Embryonic facial prominence (tissue), 1 donor: ENCODE measurements at regions not wholly inside any gene's neighbourhood (a gene's known extent, or its start where the extent isn't known, plus 50 kb on each side); places are given as distances from the start of the nearest gene placed in this dataset.

Experiments used
- DNase-seq: peaks from one replicate; pipeline ENCODE4 v3.0.0-alpha.2; 2016; ENCODE audit errors: extremely low spot score

DNA sequence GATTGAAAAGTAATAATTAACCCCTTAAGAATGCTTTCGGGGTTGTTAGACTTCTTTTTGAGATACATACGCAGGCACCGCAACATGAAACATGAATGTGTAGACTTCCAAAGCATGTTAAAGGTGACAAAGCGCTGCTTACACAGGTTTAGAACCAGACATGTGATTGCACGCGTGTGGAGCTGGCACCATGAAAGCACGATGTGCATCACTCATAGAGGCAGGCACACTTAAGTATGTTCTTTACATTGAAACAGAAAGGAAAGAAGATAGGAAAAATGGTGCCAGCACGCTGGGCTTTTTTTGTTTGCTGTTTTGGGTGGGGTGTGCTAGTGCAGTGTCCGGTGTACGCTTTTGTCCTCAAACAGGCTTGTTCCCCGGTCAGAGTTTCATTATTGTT lies 83.6 kb upstream of the PPARA start:
- DNase-seq, result no peak

DNA sequence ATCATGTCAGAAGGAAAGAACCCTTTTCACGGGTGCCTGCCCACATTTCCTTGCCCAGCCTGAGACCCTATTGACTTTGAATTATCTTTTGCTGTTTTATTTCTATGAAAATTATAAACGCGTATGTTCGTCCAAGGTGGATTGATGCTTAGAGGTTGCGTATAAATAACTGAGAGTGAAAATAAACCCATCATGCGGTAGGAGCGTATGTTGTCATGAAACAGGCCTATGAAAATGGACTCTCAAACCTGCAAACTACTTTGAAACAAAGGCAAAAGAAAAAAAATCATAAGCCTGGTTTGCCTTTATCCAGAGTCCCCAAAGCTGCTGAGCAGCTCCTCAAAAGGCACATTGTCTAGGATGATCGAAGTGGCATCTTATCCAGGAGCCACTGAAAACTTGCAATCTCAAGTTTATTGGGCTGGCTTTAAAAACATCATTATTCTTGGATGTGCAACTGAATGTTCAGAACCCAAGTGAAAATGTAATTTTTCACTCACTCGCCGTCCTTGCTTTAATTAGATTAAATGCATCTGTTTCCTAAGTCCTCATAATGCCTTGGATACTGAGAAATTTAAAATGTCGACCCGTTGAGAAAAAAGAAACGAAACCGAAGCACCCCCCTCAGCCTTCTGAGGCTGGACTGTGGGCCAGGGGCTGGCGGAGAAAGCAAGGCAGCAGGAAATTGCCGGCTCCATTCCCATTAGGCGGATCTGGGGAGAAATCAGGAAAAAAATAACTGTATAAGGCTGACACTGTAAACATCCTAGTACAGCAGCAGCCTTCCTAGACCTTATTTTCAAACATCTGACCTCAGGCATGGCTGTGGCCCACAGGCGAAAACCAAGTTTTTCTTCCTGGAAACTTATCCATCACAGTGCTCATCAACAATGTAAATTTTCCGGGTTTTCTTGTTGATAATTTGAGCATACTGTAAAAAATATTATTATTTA lies 82.9 kb upstream of the PPARA start:
- DNase-seq, result no peak

DNA sequence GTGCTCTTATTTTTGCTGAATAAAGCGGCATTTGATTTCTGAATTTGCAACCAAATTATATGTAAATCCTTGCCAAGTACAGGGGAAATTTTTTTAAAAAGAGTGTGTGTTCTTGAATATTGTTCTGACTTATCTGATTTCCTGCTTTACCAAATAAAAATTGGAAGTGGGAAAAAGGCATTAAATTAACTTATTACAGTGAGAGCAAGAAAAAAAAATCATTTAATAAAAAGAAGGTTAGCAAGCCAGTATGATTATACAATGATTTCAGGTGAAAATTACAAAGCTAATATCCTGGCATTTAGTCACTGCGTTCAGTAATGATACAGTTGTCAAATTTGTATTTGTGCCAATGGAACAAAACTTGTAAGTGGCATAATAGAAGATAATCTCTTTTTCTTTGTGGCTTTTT lies 82.1 kb upstream of the PPARA start:
- no peak for DNase-seq

DNA sequence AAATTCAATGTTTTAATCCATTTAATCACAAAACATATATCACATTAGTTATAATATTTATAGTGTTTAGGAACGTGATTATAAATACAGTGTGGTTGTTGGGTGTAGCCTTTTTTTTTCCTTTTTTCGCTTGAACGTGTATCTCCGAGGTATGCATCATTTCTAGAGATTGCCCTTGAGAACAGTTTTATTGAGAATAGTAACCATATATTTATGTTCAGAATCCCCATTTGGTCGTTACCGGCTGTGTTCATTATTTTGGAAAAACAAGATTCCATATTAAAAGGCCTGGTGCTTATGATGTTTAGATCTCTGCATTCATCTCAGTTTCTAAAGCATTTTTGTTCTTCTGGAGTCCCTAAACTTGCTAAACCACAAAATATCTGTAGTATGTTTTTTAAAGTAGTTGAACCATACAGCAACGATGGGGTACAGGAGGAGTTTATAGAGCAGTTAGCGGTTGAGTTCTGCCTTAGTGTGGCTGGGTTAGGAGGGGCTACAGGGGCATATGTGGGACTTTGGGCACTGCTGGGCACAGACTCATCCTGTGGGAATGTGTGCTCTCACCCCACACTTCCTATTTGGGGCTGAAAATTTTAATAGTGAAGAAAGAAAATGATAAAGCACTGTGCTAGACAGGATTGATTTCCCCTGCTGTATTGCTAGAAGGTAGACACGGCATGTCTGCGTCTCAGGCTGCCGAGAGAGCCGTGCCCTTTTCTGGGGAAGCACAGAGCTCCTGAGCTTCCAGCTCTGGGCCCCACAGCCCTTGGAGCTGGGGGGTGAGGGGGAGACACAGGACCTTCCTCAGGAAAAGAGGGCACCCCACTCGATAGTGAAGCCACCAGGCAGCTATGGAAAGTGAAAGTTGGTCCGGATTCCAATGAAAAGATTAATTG lies 81.5 kb upstream of the PPARA start:
- DNase-seq, result no peak

DNA sequence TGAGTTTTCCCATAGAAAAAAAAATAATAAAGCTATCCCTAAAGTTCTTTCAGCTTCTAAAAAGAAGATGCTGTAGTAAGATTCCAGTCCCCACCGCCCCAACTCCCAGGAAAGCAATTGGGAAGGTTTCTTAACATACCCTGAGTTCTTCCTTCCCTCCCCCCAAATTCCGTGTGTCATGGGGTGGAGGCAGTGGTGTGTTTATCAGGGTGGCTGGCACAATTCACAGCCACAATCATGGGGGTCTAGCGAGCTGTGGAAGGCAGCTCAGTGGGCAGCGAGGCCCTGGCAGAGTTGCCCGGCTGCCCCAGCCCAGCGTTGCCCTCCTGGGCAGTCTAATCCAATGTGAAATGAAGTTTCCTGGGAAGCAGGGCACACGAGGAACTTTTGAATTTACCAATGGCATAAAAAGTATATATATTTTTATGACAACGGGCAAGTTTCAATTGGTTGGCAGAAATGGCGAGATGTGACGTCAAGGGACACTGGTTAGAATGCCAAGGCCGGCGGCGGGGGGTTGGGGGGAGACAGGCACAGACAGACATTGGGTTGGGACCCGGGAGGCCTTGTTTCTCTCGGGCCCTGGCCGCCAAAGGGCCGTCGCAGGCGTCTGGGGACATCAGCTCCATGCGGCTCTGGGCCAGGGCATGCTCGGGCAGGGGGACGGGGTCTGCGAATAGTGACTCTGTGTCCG lies 80.7 kb upstream of the PPARA start:
- no peak for DNase-seq

DNA sequence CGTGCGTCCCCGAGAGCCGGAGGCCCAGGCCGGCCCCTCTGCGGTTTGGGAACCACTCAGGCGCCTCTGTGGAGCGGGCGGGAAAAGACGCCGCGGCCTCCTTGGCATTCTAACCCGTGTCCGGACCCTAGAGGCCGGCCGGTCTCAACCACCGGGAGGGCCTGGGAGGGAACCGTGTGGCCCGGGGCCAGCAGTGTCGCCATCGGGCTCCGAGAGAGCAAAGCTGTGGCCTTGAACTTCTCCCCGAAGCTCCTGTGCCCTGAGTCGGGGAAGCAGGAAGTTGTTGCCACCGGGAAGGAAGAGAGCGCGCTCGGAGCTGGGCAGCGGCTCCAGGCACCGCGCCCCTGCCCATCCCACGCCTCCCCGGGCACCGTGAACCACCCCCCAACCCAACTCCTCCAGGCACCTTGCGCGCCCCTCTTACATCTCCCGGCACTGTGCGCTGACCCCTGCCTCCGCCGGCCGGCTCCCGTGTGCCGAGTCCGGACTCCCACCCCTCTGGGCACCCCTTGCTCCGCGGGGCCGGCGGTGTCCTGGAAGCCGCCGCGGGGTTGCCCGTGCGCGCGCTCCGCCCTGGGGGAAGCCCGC lies 80.0 kb upstream of the PPARA start:
- no peak for DNase-seq

DNA sequence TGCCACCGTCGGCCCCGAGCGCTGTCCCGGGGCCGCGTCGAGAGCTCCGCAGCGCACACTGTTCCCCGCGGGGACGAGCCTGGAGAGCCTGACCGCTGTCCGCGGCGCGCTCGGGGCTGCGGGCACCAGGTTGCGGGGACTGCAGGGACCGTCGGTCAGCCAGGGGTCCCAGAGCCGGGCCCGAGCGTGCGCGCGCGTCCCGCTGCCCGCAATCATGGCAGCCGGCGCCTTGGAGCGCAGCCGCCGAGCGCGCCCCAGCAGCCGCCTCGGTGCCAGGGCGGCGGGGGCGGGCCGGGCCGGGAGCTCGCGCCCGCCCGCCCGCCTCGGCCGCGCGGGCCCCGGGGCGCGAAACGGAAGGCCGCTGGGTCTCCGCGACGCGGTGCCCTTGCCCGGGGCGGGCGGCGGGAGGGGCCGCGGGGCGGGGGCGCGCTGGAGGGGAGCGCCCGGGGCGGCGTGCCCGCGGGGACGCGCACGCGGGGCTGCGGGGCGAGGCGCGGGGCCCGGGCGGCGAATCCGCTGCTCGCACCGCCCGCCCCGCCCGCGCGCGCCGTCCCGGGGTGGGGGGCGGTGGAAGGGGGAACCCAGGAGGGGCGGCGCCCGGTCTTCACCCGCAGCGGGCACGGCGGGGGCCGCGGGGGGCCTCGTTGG lies 79.4 kb upstream of the PPARA start:
- DNase-seq, result no peak

DNA sequence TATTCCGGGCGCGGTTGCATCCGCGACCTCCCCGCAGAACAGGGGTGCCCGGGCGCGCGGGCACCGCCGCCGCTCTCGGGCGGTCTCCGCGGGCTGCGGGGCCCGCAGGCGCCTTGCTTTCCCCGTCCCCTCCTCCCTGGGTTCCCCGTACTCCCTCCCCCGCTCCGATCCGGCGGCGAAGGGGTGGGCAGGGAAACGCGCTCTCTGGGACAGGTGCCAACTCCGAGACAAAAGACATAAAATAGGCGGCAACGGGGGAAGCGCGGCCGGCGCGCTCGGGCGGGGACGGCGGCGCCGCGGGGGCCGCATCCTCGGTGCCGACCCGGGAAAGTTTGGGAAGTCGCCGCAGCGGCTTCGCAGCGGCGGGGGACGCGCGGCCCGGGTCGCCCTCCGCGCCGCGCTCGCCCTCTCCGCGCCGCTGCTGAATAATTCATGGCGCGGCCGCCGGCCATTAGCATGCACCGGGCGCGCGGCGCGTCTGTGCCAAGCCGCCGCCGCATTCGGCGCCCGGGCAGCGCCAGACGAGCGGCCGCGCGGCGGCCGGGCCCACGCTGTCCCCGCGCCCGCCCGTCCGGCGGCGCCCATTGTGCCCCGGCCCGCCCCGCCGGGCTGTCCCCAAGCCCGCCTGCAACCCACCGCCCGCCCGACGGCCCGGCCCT lies 78.7 kb upstream of the PPARA start:
- peak; percentile 77 for DNase-seq

DNA sequence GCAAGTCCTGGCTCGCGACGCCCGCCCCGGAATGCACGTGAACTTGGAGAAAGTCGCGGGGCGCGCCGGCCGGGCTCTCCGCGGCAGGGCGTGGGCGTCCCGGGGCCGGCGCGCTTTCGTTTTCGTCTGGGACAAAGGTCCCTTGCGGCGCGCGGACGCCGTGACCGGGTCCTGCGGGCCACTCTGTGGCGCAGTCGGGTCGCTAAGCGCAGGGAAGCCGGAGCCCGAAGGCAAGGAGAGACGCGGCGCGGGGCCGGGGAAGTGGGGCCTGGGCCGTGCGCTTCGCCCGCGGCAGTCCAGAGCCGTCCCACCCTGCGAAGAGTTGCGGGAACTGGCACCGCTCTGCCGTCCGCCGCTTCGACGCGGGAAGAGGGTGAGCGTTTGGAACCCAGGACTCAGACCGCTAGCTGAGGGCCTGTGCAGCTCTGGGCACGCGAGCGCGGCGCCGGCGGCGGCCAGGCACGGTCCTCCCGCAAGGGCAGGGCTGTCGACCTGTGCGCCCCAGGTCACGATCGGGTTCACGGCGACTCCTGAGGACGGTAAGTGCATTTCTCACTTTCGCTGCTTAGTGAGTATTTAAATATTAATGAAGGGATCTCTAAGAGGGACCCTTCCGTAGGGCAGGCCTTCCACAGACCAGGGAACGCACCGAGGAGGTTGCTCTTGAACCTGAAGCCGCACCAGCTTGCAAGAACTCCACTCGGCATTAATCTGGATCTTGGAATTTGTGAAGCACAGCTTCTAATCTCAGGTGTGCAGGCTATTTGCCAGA lies 78.0 kb upstream of the PPARA start:
- DNase-seq, result no peak

DNA sequence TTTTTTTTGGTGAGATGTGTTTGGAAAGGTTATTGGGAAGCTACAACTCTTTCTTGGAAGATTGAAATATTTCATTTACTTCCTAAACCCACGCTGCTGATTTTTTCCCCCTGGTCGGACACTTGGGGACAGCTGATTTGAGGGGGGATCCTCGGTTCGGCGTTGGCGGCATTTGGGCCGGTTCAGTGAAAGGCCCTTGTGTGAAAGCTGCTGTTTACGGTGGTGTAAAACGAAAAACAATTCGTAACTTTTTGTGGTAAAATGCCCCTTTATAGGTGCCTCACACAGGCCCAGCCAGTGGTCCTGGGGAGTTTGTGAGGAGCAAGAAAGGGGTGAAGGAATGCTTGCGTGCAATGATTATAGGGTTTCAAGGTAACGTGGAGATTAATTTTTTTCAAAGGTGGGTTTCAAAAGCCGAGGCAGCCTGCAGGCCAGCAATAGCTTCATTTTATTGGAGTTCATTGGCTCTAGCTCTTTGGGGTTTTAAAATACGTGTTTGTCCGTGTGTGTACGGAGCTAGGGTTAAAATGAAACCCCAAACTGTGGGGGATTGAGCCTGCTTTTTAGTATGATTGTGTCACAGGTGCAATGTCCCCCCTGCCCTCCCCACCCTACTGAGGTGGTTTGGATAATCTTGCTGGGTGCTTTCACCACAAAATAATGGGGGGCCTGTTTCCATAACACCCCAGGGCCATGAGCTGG lies 77.2 kb upstream of the PPARA start:
- DNase-seq, result no peak

DNA sequence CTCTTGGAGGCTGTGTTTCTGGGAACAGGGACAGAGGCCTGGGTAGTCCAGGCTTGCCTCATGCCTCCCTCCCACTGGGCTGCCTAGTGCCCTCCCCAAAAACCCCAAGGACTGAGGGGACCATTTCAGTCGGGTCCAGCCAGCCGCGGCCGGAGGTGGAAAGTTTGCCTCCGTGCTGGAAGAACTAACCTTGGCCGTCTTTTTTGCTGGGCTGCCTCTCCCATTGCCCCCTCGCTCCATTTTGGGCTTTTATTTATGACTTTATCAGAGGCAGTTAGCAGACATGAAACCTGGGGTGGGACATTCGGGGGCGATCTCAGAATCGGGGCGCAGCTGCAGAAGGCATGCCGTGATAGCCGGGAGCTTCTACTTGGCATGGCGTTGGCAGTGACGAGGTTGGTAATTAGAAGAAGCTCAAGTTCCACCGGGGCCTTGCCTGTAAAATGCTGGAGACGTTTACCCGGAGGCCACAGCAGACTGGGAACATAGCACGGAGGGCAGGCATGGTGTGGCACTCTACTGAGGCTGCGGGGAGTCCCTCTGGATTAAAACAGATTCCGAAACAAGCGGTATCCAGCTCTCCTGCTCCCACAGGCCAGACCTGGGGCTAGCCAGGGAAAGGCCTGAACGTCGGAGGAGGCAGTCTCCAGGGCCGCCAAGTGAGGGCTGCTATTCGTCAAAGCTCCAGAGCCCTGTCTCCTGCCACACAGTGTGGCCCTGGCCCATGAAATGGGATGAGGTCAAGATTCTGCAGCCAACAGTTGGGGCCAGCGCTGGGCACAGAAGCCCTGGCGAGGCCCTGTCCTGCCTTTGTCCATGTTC lies 76.4 kb upstream of the PPARA start:
- DNase-seq, result no peak

DNA sequence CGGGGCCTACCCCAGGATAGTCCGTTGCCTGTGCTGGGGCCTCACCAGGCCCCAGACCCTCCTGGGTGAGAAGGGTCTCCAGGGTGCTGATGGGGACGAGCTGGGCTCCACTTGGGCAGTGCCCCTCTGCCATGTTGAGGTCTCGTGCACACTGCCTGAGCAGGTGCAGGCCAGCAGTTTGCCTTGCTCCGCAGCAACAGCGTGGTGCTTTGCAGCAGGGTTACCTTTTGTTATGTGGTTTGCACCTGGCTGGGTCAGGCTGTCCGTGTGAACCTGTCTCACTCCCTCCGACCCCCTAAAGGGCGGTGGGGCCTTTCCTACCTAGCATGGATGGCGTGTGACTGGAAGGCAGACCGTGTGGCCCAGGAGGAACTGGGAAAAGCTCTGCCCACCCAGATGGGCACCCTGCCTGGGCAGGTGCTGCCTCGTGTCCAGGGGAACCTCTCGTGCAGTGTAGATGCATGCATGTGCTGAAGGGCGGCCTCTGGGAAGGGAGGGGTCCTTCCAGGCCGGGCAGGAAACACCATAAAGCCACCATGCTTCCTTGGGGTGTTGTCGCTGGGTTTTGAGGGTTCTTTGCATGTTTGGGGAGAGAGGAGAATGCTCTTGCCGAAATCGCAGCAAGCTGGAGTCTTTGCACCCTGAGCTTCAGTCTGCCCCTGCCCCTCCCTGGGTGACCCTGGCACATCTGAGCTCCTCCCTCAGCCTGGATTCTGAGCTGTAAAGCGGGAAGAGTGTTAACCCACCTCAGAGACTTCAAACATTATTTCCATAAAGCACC lies 75.4 kb upstream of the PPARA start:
- no peak for DNase-seq

DNA sequence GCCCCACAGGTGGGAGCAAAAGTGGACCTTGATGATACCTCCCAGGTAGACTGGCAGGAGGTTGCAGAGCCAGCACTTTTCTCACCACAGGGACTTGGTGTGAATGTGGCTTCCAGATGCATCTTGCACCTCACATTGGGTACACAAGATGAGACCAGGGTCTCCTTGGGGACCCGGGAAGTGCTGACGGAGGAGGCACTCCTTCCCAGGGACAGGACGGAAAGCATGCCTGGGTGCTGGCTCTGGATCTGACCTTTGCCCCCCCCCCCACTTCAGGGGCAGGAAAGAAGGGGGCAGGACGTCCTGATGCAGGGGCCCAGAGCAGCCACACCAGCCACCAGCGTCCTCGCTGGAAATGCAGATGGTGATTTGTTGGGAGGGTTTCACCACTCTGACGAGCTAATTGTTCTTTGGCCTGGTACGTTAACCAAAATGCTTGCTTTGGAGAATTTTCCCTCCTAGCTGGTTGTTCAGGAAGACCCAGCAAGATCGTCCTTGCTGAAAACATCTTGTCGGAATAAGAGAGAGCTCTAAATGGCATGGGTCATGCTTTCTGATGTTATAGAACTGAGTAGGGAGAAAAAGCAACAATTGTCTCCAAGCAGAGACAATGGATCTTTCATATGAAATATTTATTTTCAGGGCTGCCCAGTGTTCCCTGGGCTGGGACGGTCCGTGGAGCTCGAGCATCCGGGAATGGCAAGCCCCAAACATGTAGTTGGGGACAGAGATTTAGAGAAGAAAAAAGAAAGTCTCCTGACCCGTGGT lies 74.4 kb upstream of the PPARA start:
- no peak for DNase-seq

DNA sequence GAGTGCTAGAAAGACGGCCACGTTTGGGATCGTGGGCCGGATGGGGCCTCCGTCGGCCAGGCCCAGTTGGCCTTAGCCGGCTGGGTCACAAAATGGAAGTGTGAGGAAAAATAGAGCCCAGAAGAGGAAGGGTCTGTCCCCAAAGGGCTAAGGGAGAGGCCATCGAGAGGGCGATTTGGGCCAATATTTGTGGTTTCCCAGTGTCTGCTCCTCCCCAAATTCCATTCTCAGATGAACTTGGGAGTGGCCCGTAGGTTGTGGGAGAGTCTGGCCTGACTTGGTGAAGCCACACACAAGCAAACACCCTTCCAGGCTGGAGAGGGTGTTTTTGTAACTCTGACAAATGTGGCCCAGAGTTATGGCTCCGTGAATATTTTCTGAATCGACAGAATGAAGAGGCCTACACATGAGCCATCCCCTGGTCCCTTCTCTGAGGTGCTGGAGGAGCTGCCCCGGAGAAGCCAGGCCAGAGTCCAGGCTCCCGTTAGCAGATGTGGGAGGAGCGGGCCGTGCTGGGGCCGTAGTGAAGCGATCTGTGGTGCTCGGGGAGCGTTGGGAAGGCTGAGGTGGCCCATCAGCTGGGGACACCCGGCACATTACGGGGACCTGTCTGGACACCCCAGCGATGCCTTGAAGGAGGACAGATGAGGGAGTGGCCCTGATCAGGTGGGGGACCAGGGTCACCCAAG lies 73.5 kb upstream of the PPARA start:
- no peak for DNase-seq

DNA sequence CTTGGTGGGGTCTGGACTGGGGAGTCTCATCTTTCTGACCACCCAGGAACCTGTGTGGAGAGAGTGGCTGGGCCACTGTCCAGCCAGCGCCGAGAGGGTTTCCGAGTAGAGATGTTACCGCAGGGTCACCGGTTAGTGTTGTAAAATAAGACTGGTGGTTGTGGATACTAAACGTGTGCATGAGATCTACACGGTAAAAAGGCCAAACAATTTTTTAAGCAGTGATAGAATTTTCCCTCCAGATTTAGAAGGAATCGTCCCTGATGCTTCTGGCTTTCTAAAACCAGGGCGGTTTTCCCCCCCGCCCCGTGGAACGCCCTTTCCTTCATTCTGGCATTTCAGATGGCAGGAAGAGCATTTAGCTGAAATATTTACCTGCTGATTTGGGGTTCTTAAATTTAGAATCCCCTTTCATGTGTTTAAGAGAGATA lies 72.6 kb upstream of the PPARA start:
- DNase-seq, result no peak
